ENCODE measurements at regions not wholly inside any gene's neighbourhood (a gene's known extent, or its start where the extent isn't known, plus 50 kb on each side); places are given as distances from the start of the nearest gene placed in this dataset.
A peak's percentile ranks its signal among the peaks of the same experiment; 100 is the strongest.

- ATAC-seq = no peak
Observed at GRCh38 chr1:87833166-87833565, 504.5 kb downstream of the LMO4 start.

- no peak for ATAC-seq
Observed at GRCh38 chr1:87834151-87834550, 505.5 kb downstream of the LMO4 start.

GRCh38 chr1:87834941-87835340 is 506.3 kb downstream of the LMO4 start:
- ATAC-seq = peak; percentile 76

GRCh38 chr1:87840767-87841166 is 512.1 kb downstream of the LMO4 start:
- ATAC-seq = no peak

- no peak for ATAC-seq
Observed at GRCh38 chr1:87841332-87841731, 512.7 kb downstream of the LMO4 start.

GRCh38 chr1:87842156-87842555 is 513.5 kb downstream of the LMO4 start:
- ATAC-seq = no peak

GRCh38 chr1:87844251-87844650 is 515.6 kb downstream of the LMO4 start:
- no peak for ATAC-seq

GRCh38 chr1:87851490-87851889 is 522.8 kb downstream of the LMO4 start:
- ATAC-seq = no peak

- ATAC-seq = no peak
Observed at GRCh38 chr1:87852410-87853161, 523.9 kb downstream of the LMO4 start.

GRCh38 chr1:87853576-87854351 is 525.1 kb downstream of the LMO4 start:
- no peak for ATAC-seq

GRCh38 chr1:87863317-87863716 is 534.6 kb downstream of the LMO4 start:
- no peak for ATAC-seq

GRCh38 chr1:87864676-87865075 is 536.0 kb downstream of the LMO4 start:
- ATAC-seq = no peak

GRCh38 chr1:87866416-87866815 is 537.7 kb downstream of the LMO4 start:
- no peak for ATAC-seq

GRCh38 chr1:87867626-87868025 is 538.9 kb downstream of the LMO4 start:
- no peak for ATAC-seq

- peak; percentile 87 for ATAC-seq
Observed at GRCh38 chr1:87869567-87869966, 540.9 kb downstream of the LMO4 start.

GRCh38 chr1:87872189-87872588 is 543.5 kb downstream of the LMO4 start:
- ATAC-seq = peak; percentile 25

GRCh38 chr1:87872692-87873091 is 544.0 kb downstream of the LMO4 start:
- ATAC-seq = no peak

GRCh38 chr1:87878873-87879272 is 550.2 kb downstream of the LMO4 start:
- no peak for ATAC-seq

- ATAC-seq = no peak
Observed at GRCh38 chr1:87880098-87880760, 551.5 kb downstream of the LMO4 start.

GRCh38 chr1:87880764-87881163 is 552.1 kb downstream of the LMO4 start:
- ATAC-seq = no peak

- ATAC-seq = no peak
Observed at GRCh38 chr1:87883906-87884305, 555.2 kb downstream of the LMO4 start.

- no peak for ATAC-seq
Observed at GRCh38 chr1:87884581-87884980, 555.9 kb downstream of the LMO4 start.

GRCh38 chr1:87885278-87886025 is 556.8 kb downstream of the LMO4 start:
- ATAC-seq = no peak
